HG03064 (cell line): ENCODE measurements at regions not wholly inside any gene's neighbourhood (a gene's known extent, or its start where the extent isn't known, plus 50 kb on each side); places are given as distances from the start of the nearest gene placed in this dataset.

Experiments used
- ATAC-seq: cut with Tn5 transposase; IDR thresholded peaks from one replicate; pipeline ENCODE4 v1.9.1; 2021; ENCODE audit warnings: low read depth; ENCODE audit not compliant: unreplicated experiment

DNA sequence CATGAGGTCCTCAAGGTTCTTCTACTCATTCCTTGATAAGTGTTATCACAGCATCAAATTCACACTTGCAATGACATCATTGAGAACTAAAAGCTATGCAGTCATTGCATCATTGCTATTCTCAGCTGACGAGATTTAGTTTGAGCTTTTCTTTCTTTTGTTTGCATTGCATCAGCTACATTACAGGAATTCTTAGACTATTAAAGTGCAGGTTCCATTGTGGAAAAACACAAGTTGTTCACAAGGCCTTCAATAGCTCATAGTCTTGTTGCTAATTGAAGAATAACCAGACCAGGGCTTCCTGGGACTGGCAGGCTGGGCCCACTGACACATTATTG is 139.3 kb downstream of the CXCL12 start:
- no peak for ATAC-seq

GRCh38 chr10:44244745-44245600 is 139.9 kb downstream of the CXCL12 start:
- ATAC-seq: no peak

DNA sequence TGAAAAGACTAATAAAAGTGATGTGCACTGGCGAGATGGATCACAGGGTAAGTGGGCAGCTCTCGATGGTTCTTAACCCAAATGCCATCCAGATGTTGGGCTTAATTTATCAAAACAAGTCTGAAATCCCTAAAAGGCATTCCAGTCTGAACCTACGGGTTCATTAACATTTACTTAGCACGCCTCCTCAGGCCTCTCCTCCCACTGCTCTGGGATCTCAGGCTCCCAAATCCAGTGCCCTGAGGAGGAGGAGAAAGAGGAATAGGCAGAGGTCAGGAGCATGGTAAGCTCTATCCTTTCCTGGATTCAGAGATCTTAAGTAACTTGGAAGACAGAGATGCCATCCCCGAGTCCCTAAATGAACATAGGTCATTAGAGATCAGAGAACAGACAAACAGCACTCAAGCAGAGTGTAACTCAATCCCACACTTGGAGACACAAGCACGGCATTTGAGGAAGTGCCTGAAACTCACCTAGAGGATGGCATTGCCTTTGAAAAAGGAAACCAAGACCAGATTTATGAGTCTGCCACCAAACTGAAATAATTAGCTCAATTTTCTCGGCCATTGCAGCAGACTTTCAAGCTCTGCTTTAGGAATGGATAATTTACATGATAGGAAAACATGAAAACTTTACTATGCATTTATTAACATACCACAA is 140.9 kb downstream of the CXCL12 start:
- ATAC-seq: no peak

DNA sequence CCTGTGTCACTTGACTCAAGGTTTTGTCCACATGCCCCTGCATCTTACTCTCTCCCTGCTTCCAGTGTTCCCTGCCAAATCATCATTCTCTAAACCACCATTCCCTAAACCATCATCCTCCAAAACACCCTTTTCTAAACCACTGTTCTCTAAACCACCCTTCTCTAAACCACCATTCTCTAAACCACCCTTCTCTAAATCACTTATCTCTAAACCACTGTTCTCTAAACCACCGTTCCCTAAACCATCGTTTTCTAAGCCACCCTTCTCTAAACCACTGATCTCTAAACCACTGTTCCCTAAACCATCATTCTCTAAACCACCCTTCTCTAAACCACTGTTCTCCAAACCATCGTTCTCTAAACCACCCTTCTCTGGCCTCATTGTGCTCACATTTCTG is 142.1 kb downstream of the CXCL12 start:
- no peak for ATAC-seq

DNA sequence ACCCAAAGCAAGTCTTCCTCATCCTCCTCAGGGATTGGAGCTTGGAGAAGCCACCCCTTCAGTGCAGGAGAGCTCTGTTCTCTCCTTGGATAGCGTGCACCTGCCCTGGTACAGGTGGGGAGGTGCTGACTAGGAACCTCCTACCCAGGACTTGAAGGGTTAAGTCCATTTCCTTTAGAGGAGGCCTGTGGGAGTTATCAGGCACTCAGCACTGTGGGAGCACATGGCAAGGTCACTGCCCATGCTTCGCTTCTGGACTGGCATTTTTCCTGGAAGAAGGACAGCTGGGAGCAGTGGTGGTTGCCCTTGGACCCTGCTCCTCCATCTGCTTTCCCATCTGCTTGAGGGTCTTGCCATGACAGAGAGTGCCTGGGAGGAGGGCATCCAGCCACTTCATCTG is 142.8 kb downstream of the CXCL12 start:
- no peak for ATAC-seq

GRCh38 chr10:44240584-44241205 is 144.2 kb downstream of the CXCL12 start:
- no peak for ATAC-seq

DNA sequence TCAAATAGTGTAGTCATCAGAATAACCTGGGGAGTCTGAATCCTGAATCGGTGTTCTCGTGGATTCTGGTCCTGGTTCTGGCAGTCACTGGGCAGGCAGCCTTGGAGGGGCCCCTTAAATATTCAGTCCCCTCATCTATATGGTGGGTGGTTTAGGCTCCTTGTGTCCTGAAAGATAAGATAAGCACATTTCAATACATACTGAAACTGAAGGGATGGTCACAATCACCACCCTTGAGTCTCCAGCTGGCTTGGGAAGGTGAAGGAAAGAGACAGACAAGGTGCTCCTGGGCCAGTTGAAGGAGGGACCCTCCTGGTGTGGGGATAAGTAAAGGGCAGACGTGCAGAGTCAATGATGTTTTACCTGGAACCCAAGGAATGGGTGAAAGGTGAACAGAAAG is 146.7 kb downstream of the CXCL12 start:
- no peak for ATAC-seq

DNA sequence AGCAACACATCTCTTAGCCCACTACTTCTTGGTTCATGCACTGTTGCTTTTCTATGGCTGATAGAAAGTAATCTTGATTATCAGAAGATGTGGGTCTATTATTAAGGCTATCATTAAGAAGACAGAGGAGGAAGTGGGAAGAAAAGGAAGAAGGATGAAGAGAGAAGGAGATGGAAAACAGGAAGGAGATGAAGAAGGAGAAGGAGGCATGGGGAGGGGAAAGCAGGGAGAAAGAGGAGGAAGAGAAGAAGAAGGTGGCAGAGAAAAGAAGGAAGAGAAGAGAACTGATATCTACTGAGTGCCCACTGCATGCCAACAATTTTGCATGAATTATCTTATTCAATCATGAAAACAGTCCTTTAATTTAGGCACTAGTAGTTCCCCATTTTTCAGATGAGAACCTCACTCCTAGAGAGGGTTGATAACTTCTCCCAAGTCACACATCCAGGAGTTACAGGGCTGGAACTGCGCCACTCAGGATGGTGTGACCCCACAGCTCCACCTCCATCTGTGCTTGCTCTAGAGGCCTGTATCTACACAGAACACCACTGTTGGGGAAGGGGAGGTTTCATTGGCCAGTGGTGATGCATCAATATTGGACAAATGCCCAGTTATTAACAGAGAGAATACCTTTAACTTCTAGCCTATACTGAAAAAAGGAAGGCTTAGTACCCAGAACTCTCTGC is 147.4 kb downstream of the CXCL12 start:
- ATAC-seq: no peak

GRCh38 chr10:44235363-44235762 is 149.5 kb downstream of the CXCL12 start:
- no peak for ATAC-seq

DNA sequence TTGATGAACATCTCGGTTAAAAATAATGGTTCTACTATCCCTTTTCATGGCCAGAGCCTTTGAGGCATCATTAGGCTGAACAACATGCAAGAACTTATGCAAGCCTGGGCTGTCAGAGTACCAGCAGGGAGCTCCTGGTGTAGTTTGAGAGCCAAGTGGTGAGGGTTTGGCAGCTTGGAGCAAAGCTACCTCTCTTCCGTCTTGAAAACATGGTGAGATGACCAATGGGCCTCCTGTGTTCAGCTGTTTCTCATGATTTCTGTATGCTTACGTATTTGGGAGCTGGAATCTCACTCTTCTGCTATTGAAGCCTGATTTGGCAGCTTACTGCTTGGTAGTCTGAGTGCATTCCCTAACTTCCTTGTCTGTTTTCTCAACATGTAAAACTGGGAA is 150.4 kb downstream of the CXCL12 start:
- ATAC-seq: no peak

DNA sequence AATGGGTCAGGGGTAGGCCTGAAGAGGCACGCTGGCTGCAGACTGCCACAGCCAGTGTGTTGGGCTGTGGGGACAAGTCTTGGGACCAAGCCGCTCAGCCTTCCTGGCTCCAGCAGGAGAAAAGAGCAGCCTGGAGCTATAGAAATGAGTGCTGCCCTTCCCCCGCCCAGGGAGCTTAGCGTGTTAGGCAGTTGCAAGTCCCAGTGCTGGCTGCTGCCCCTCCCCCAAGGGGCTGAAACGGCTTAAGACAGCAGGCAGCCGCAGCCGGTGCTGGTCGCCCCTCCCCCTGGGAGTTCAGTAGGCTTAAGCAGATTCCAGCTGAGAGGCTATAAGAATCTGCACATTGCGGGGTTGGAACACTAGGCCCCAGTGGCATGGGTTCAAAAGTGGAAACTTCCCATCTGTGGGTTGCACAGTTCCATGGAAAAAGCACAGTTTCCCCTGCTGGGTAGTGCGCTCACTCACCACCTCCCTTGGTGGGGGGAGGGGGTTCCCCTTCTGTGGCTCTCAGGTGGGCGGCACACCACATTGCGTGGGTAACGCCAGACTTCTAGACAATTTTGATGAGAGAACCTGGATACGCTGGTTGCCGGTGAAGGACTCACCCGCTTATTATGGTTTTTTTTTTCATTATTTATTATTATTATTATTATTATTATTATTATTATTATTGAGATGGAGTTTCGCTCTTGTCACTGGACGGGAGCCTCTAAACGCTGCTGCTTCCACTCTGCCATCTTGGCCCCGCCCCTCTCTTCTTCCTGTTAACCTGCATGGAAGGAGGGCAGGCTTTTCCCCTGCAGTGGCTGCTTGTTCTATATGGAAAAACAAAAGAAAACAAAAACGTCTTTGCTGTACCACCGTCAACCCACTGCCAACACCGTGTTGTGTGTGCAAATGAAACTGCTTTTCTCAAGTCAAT is 151.1 kb downstream of the CXCL12 start:
- ATAC-seq: no peak

GRCh38 chr10:44217274-44217820 is 167.6 kb downstream of the CXCL12 start:
- no peak for ATAC-seq

DNA sequence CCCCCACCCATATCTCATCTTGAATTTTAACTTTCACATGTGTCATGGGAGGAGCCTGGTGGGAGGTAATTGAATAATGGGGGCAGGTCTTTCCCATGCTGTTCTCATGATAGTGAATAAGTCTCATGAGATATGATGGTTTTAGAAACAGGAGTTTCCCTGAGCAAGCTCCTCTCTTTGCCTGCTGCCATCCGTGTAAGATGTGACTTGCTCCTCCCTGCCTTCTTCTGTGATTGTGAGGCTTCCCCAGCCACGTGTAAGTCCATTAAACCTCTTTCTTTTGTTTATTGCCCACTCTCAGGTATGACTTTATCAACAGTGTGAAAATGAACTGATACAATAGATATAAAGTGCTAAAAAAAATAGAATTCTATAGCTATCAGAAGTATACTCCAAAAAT is 168.8 kb downstream of the CXCL12 start:
- ATAC-seq: no peak

DNA sequence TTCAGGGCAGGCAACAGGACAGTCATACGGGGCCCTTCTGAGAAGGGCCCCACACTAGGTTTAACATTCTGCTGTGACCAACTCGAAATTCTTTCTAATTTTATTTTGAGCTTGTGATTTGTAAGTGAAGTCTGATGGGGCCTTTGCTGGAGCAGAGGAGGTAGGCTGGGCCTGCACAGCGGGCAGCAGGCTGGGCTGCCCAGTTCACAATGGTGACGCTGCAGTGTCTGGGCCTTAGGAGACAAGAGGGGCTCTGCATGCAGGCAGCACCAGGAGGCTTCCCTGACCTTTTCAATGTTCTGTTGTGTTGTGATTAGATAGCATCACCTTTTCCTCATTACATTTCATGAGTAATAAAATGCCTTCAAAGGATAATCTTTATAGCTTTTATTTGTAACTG is 175.1 kb downstream of the CXCL12 start:
- ATAC-seq: no peak

- ATAC-seq: no peak
Measured at GRCh38 chr10:44207160-44207559, 177.7 kb downstream of the CXCL12 start.

DNA sequence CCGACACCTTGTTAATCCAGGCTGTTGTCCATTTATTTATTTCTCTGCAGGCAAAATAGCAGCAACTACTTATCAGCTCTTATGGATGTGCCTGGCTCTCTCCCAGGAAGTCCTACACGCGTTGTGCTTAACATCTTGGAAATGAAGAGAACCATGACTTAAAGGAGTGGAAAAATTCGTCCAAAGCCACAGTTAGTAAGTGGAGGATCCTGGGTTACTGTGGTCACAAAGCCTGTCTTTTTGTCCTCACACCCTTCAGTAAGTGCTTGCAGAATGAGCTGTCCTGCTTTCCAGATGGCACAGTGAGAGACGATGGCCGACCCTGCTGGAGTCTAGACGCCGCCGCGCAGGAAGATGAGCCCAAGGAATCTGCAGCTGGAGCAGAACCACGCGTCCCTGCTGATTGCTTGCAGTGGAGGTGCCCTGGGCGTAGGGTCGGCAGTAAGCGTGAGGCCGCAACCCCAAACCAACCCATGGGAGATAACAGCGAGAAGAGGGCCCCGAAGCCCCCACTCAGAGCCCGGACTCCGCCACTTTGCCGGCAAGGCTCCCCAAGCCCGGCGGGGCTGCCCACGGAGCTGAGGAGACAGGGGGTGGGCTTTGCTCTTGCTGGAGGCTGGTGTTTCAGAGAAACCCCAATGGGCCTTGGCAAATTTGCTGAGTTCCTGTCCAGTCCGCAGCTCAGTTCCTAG is 178.6 kb downstream of the CXCL12 start:
- no peak for ATAC-seq

- no peak for ATAC-seq
Measured at GRCh38 chr10:44205067-44205466, 179.8 kb downstream of the CXCL12 start.

GRCh38 chr10:44203535-44203934 is 181.4 kb downstream of the CXCL12 start:
- ATAC-seq: no peak

DNA sequence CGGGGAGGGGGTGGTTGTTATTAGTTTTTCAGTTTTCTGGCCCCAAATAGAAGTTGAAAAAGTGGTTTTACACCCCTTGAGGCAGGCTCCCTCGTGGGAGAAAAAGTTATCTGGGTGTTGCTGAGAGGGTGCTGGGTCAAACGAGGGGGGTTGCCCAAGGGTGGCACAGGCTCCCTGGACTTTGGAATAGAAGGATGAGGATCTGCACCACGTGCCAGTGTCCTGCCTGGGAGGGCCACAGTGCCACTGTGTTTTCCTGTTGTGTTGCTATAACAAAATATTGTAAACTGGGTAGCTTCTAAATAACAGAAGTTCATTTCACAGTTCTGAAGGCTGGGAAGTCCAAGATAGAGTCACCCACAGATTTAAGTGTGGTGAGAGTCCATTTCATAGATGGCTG is 181.9 kb downstream of the CXCL12 start:
- no peak for ATAC-seq
